WTC11 (cell line): ENCODE measurements at regions not wholly inside any gene's neighbourhood (a gene's known extent, or its start where the extent isn't known, plus 50 kb on each side); places are given as distances from the start of the nearest gene placed in this dataset.

Source experiments
- TCF7 ChIP-seq: sonication (generic); formaldehyde crosslinking; IDR thresholded peaks from 2 replicates; pipeline ENCODE4 v1.8.0; 2022; ENCODE audit warnings: mild to moderate bottlenecking, low read depth, missing genetic modification reagents, moderate library complexity
- ZNF219 ChIP-seq: sonication (generic); formaldehyde crosslinking; IDR thresholded peaks from 2 replicates; pipeline ENCODE4 v1.8.0; 2023; ENCODE audit warnings: missing genetic modification reagents, mild to moderate bottlenecking, borderline replicate concordance
- TF ChIP-seq, protein P1 (sequence below): fragments of 200-600 bp; IDR thresholded peaks from 2 replicates; pipeline ENCODE4 v1.8.0; 2022; ENCODE audit warnings: antibody characterized with exemption
- TF ChIP-seq, protein P2 (sequence below): sonication (generic); formaldehyde crosslinking; IDR thresholded peaks from 2 replicates; pipeline ENCODE4 v1.8.0; 2022; ENCODE audit warnings: mild to moderate bottlenecking, missing genetic modification reagents
- TF ChIP-seq, protein P3 (sequence below): sonication (generic); formaldehyde crosslinking; IDR thresholded peaks from 2 replicates; pipeline ENCODE4 v1.8.0; 2022; ENCODE audit warnings: mild to moderate bottlenecking, missing genetic modification reagents

DNA sequence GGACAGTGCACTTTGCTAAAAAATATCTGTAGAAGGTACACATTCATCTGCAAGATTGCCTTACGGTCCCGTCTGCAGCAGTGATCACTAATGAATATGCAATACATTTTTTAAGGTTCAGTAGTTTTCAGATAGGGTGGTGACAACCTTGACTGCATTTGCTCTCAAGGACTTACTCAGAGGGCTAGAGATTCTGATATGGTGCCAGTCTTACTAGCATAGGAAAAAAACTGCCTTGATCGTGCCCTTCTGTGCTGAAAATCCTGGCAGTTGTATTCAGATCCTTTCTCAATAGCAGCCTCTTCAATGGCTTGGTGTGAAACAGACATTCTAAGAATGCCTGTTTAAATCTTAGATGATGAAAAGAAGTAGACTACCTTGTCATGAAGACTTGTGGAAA lies 411.9 kb upstream of the CCDC54 start:
- TF ChIP-seq TCF7 (CRISPR knock-in tag): no peak
- TF ChIP-seq, protein P1, sequence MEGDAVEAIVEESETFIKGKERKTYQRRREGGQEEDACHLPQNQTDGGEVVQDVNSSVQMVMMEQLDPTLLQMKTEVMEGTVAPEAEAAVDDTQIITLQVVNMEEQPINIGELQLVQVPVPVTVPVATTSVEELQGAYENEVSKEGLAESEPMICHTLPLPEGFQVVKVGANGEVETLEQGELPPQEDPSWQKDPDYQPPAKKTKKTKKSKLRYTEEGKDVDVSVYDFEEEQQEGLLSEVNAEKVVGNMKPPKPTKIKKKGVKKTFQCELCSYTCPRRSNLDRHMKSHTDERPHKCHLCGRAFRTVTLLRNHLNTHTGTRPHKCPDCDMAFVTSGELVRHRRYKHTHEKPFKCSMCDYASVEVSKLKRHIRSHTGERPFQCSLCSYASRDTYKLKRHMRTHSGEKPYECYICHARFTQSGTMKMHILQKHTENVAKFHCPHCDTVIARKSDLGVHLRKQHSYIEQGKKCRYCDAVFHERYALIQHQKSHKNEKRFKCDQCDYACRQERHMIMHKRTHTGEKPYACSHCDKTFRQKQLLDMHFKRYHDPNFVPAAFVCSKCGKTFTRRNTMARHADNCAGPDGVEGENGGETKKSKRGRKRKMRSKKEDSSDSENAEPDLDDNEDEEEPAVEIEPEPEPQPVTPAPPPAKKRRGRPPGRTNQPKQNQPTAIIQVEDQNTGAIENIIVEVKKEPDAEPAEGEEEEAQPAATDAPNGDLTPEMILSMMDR: no peak
- TF ChIP-seq, protein P2, sequence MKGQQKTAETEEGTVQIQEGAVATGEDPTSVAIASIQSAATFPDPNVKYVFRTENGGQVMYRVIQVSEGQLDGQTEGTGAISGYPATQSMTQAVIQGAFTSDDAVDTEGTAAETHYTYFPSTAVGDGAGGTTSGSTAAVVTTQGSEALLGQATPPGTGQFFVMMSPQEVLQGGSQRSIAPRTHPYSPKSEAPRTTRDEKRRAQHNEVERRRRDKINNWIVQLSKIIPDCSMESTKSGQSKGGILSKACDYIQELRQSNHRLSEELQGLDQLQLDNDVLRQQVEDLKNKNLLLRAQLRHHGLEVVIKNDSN (CRISPR knock-in tag): no peak
- TF ChIP-seq, protein P3, sequence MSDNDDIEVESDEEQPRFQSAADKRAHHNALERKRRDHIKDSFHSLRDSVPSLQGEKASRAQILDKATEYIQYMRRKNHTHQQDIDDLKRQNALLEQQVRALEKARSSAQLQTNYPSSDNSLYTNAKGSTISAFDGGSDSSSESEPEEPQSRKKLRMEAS (CRISPR knock-in tag): no peak
- TF ChIP-seq ZNF219 (CRISPR knock-in tag): no peak
